ENCODE measurements at regions not wholly inside any gene's neighbourhood (a gene's known extent, or its start where the extent isn't known, plus 50 kb on each side); places are given as distances from the start of the nearest gene placed in this dataset.
"Not testable (repeated sequence)": the region's sequence is repeated elsewhere in the genome, so short reads cannot be mapped to it uniquely, and the experiment has no call there.

- DNase-seq (ENCODE audit: low read depth) = no peak
Measured at GRCh38 chr2:52327641-52328040, 1295.7 kb upstream of the NRXN1 start.

GRCh38 chr2:52314231-52314630 lies 1282.3 kb upstream of the NRXN1 start:
- DNase-seq (ENCODE audit: low read depth) = no peak

- no peak for DNase-seq (ENCODE audit: low read depth)
Measured at GRCh38 chr2:52312486-52312885, 1280.6 kb upstream of the NRXN1 start.

GRCh38 chr2:52311862-52312261 lies 1279.9 kb upstream of the NRXN1 start:
- DNase-seq (ENCODE audit: low read depth) = no peak

GRCh38 chr2:52308156-52308555 lies 1276.2 kb upstream of the NRXN1 start:
- no peak for DNase-seq (ENCODE audit: low read depth)

- no peak for DNase-seq (ENCODE audit: low read depth)
Measured at GRCh38 chr2:52294628-52295027, 1262.7 kb upstream of the NRXN1 start.

GRCh38 chr2:52292801-52293200 lies 1260.9 kb upstream of the NRXN1 start:
- DNase-seq (ENCODE audit: low read depth) = no peak

- DNase-seq (ENCODE audit: low read depth) = no peak
Measured at GRCh38 chr2:52289741-52290140, 1257.8 kb upstream of the NRXN1 start.

- no peak for DNase-seq (ENCODE audit: low read depth)
Measured at GRCh38 chr2:52288596-52288995, 1256.7 kb upstream of the NRXN1 start.

GRCh38 chr2:52269696-52270485 lies 1238.0 kb upstream of the NRXN1 start:
- peak; percentile 49 for DNase-seq (ENCODE audit: low read depth)

- DNase-seq (ENCODE audit: low read depth) = no peak
Measured at GRCh38 chr2:52264911-52265310, 1233.0 kb upstream of the NRXN1 start.

- DNase-seq (ENCODE audit: low read depth) = no peak
Measured at GRCh38 chr2:52264488-52264887, 1232.6 kb upstream of the NRXN1 start.

GRCh38 chr2:52260904-52261303 lies 1229.0 kb upstream of the NRXN1 start:
- DNase-seq (ENCODE audit: low read depth) = peak; percentile 17

- DNase-seq (ENCODE audit: low read depth) = not testable (repeated sequence)
Measured at GRCh38 chr2:52258967-52259366, 1227.0 kb upstream of the NRXN1 start.

- no peak for DNase-seq (ENCODE audit: low read depth)
Measured at GRCh38 chr2:52258038-52258437, 1226.1 kb upstream of the NRXN1 start.

- DNase-seq (ENCODE audit: low read depth) = no peak
Measured at GRCh38 chr2:52253416-52253980, 1221.6 kb upstream of the NRXN1 start.

GRCh38 chr2:52238782-52239181 lies 1206.8 kb upstream of the NRXN1 start:
- DNase-seq (ENCODE audit: low read depth) = no peak

- DNase-seq (ENCODE audit: low read depth) = peak; percentile 43
Measured at GRCh38 chr2:52222128-52222527, 1190.2 kb upstream of the NRXN1 start.

GRCh38 chr2:52220393-52220792 lies 1188.5 kb upstream of the NRXN1 start:
- no peak for DNase-seq (ENCODE audit: low read depth)

- DNase-seq (ENCODE audit: low read depth) = no peak
Measured at GRCh38 chr2:52210611-52211010, 1178.7 kb upstream of the NRXN1 start.

- DNase-seq (ENCODE audit: low read depth) = no peak
Measured at GRCh38 chr2:52210161-52210560, 1178.2 kb upstream of the NRXN1 start.

GRCh38 chr2:52194342-52194741 lies 1162.4 kb upstream of the NRXN1 start:
- no peak for DNase-seq (ENCODE audit: low read depth)

- no peak for DNase-seq (ENCODE audit: low read depth)
Measured at GRCh38 chr2:52193804-52194203, 1161.9 kb upstream of the NRXN1 start.
